Neuronal stem cell (in vitro differentiated cells): ENCODE measurements at regions not wholly inside any gene's neighbourhood (a gene's known extent, or its start where the extent isn't known, plus 50 kb on each side); places are given as distances from the start of the nearest gene placed in this dataset.
"Not testable (repeated sequence)": the region's sequence is repeated elsewhere in the genome, so short reads cannot be mapped to it uniquely, and the experiment has no call there.

Experiments used
- DNase-seq: peaks from one replicate; pipeline ENCODE4 v3.0.0-alpha.2; 2013; ENCODE audit warnings: low spot score
- H2AFZ ChIP-seq: one replicate; pipeline ENCODE4 v1.6.1; 2013; ENCODE audit warnings: mild to moderate bottlenecking, low read length, inconsistent platforms
- H2AK5ac ChIP-seq: 2 replicates; pipeline ENCODE4 v1.6.1; 2013; ENCODE audit warnings: low read depth, mild to moderate bottlenecking, inconsistent platforms, low read length, moderate library complexity, mixed read lengths
- H2BK120ac ChIP-seq: 2 replicates; pipeline ENCODE4 v1.6.1; 2013; ENCODE audit warnings: low read depth, mild to moderate bottlenecking, inconsistent platforms, low read length, moderate library complexity, mixed read lengths
- H2BK12ac ChIP-seq: one replicate; pipeline ENCODE4 v1.6.1; 2013; ENCODE audit warnings: low read length, inconsistent platforms
- H2BK15ac ChIP-seq: 2 replicates; pipeline ENCODE4 v1.6.1; 2013; ENCODE audit warnings: mild to moderate bottlenecking, low read length, inconsistent platforms, mixed read lengths
- H2BK5ac ChIP-seq: one replicate; pipeline ENCODE4 v1.6.1; 2013; ENCODE audit warnings: inconsistent platforms, mild to moderate bottlenecking, low read length, moderate library complexity
- H3K14ac ChIP-seq: one replicate; pipeline ENCODE4 v1.6.1; 2013; ENCODE audit warnings: low read length, inconsistent platforms
- H3K18ac ChIP-seq: 2 replicates; pipeline ENCODE4 v1.6.1; 2013; ENCODE audit warnings: low read length, inconsistent platforms
- H3K23ac ChIP-seq: 2 replicates; pipeline ENCODE4 v1.6.1; 2013; ENCODE audit warnings: low read depth, mild to moderate bottlenecking, mixed read lengths, low read length, inconsistent platforms; ENCODE audit not compliant: poor library complexity
- H3K27ac ChIP-seq: replicated peaks from 3 replicates; pipeline ENCODE4 v1.5.1; 2013; ENCODE audit warnings: low read length, inconsistent platforms
- H3K27me3 ChIP-seq, 3 experiments: 2 replicates each; pipeline ENCODE4 v1.6.1; 2013; ENCODE audit warnings: low read length in 3 of 3, mild to moderate bottlenecking in 2 of 3, inconsistent platforms in 1 of 3, low read depth in 1 of 3, mixed read lengths in 1 of 3, moderate library complexity in 1 of 3; ENCODE audit not compliant: control insufficient read depth in 3 of 3, insufficient read depth in 3 of 3
- H3K36me3 ChIP-seq, 2 donors: replicated peaks in 1 of 2; 2 replicates each; pipeline ENCODE4 v1.6.1; 2013; ENCODE audit warnings: low read length in 2 of 2; ENCODE audit not compliant: control insufficient read depth in 2 of 2, insufficient read depth in 2 of 2
- H3K4ac ChIP-seq: 2 replicates; pipeline ENCODE4 v1.6.1; 2013; ENCODE audit warnings: inconsistent platforms, mild to moderate bottlenecking, low read length, moderate library complexity
- H3K4me1 ChIP-seq, 2 donors: 1 replicate in 1 of 2; 2 replicates in 1 of 2; pipeline ENCODE4 v1.6.1; 2013; ENCODE audit warnings: low read length in 2 of 2, low read depth in 1 of 2; ENCODE audit not compliant: control insufficient read depth in 2 of 2, insufficient read depth in 1 of 2
- H3K4me2 ChIP-seq: one replicate; pipeline ENCODE4 v1.6.1; 2013; ENCODE audit warnings: mild to moderate bottlenecking, low read length, inconsistent platforms; ENCODE audit not compliant: insufficient read depth, poor library complexity, severe bottlenecking
- H3K4me3 ChIP-seq, 2 donors: 2 replicates each; pipeline ENCODE4 v1.5.1; 2013; ENCODE audit warnings: low read length in 2 of 2, mild to moderate bottlenecking in 2 of 2, inconsistent platforms in 1 of 2, moderate library complexity in 1 of 2
- H3K79me1 ChIP-seq: one replicate; pipeline ENCODE4 v1.6.1; 2013; ENCODE audit warnings: low read depth, mild to moderate bottlenecking, inconsistent platforms, low read length, moderate library complexity
- H3K9ac ChIP-seq: one replicate; pipeline ENCODE4 v1.6.1; 2013; ENCODE audit warnings: mild to moderate bottlenecking, low read depth, low read length, inconsistent platforms; ENCODE audit not compliant: poor library complexity
- H3K9me3 ChIP-seq, 2 donors: replicated peaks in 1 of 2; 2 replicates each; pipeline versions ENCODE3 to v1.6.1; 2013; ENCODE audit warnings: low read length in 2 of 2, mild to moderate bottlenecking in 2 of 2, inconsistent platforms in 1 of 2, low read depth in 1 of 2, mixed read lengths in 1 of 2, moderate library complexity in 1 of 2; ENCODE audit not compliant: control insufficient read depth in 2 of 2, insufficient read depth in 1 of 2
- H4K8ac ChIP-seq: one replicate; pipeline ENCODE4 v1.6.1; 2013; ENCODE audit warnings: low read depth, mild to moderate bottlenecking, inconsistent platforms, low read length, moderate library complexity
- H4K91ac ChIP-seq: one replicate; pipeline ENCODE4 v1.6.1; 2013; ENCODE audit warnings: low read length, low read depth, mild to moderate bottlenecking, inconsistent platforms; ENCODE audit not compliant: poor library complexity
- WGBS, 2 donors: extraction: QIAGEN DNeasy Blood & Tissue Kit; methylation state at CpG; one replicate each; pipeline ENCODE4 v1.1.7; 2013; ENCODE audit warnings: missing lambda C conversion rate in 2 of 2, mixed read lengths in 1 of 2; ENCODE audit not compliant: insufficient read length in 2 of 2, insufficient replicate concordance in 1 of 2; ENCODE audit errors: extremely low coverage in 2 of 2; 5-methylcytosine and 5-hydroxymethylcytosine counted together

DNA sequence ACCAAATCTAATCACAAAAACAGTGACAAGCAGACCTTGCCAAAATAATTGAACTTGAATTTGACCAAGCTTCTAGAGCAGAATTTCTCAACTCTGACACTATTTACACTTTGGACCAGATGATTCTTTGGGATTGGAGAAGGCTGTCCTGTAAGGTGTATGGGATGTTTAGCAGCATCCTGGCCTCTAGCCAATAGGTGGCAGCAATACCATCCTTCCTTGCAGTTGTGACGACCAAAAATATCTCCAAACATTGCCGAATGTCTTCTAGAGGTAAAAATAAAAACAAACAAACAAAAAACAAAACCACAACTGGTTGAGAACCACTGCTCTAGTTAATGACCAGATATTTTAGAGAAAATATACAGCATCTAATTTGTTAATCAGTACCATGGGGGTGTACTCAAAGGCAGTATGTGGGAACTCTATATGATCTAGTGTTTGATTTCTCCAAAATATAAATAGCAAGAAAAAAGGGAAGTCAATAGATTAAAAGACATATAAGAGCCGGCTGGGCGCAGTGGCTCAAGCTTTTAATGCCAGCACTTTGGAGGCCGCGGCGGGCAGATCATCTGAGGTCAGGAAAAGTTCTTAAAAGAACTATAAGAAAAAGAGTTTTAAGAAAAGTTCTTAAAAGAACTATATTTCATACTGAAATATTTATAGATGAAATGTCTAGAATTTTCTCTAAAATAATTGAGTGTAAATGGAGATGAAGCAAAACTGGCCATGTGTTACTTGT, 60.9 kb upstream of the ZNF527 start:
- Histone ChIP-seq H2AK5ac (no peak overlapping the region), H3K4me3 (no peak overlapping the region), H3K9me3 (peaks cover 18 to 26% of the 10 kb centered on the region in 2 donors), H2BK120ac (no peak overlapping the region), H4K8ac (no peak overlapping the region), H3K4me1 (peaks cover 0 to 7% of the 10 kb centered on the region in 2 donors), H2BK5ac (no peak overlapping the region), H3K23ac (no peak overlapping the region), H4K91ac (no peak overlapping the region), H3K27me3 (no peaks in the 10 kb centered on the region), H2BK15ac (no peak overlapping the region), H3K4ac (no peak overlapping the region), H3K14ac (no peak overlapping the region), H3K27ac (no peak overlapping the region), H3K18ac (no peak overlapping the region), H3K79me1 (no peaks in the 10 kb centered on the region), H2AFZ (no peak overlapping the region), H2BK12ac (no peak overlapping the region), H3K9ac (no peak overlapping the region), H3K4me2 (no peak overlapping the region), H3K36me3 (no peaks in the 10 kb centered on the region)
- WGBS, 2 donors: no CpG with 5 or more reads among the region's 7 CpGs
- no peak for DNase-seq

GRCh38 chr19:37312531-37313334, 58.2 kb upstream of the ZNF527 start:
- no CpG with 5 or more reads among the region's 37 CpGs for WGBS, 2 donors
- not testable (repeated sequence) for H3K18ac ChIP-seq, H4K8ac ChIP-seq, H2BK15ac ChIP-seq, H2BK120ac ChIP-seq, H2BK12ac ChIP-seq, H3K23ac ChIP-seq, H3K79me1 ChIP-seq, H3K27me3 ChIP-seq, H2BK5ac ChIP-seq, H2AK5ac ChIP-seq, H3K4ac ChIP-seq, H3K9ac ChIP-seq, H3K4me1 ChIP-seq, H3K36me3 ChIP-seq, H4K91ac ChIP-seq, H3K14ac ChIP-seq
- H2AFZ ChIP-seq: peak overlapping the region; percentile 95
- H3K4me2 ChIP-seq: peak overlapping the region; percentile 73
- peaks cover 5 to 22% of the 10 kb centered on the region in 2 donors for H3K9me3 ChIP-seq
- peak overlapping the region; percentile 52 to 68 for H3K4me3 ChIP-seq
- DNase-seq: peak; percentile 71
- H3K27ac ChIP-seq: peak overlapping the region; percentile 84

DNA sequence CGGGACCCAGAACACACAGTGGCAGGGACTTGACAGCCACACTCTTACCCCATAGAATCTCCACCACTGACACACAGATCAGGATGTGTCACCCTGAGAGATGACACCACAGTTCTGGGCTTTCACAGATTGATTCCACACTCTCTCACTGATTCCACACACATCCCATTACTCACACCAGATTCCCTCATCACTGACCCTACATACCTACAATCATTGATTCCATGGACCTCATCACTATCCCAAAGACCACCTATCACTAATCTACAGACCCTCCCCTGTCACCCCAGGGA, 57.6 kb upstream of the ZNF527 start:
- DNase-seq: no peak
- H3K18ac ChIP-seq: no peak overlapping the region
- no peaks in the 10 kb centered on the region for H3K27me3 ChIP-seq
- no peak overlapping the region for H2BK15ac ChIP-seq
- no peak overlapping the region for H2BK5ac ChIP-seq
- H2AK5ac ChIP-seq: no peak overlapping the region
- no peak overlapping the region for H3K23ac ChIP-seq
- H3K79me1 ChIP-seq: peaks cover 3% of the 10 kb centered on the region
- H3K4me2 ChIP-seq: no peak overlapping the region
- H2BK120ac ChIP-seq: no peak overlapping the region
- H3K4ac ChIP-seq: no peak overlapping the region
- H3K27ac ChIP-seq: no peak overlapping the region
- H2BK12ac ChIP-seq: no peak overlapping the region
- peak overlapping the region; percentile 95 for H2AFZ ChIP-seq
- no peak overlapping the region for H4K91ac ChIP-seq
- H3K14ac ChIP-seq: no peak overlapping the region
- H4K8ac ChIP-seq: no peak overlapping the region
- H3K4me3 ChIP-seq: peak overlapping the region in 1 of 2 donors; percentile 38
- peaks cover 0 to 7% of the 10 kb centered on the region in 2 donors for H3K4me1 ChIP-seq
- WGBS, 2 donors: no CpG with 5 or more reads among the region's 1 CpG
- no peak overlapping the region for H3K9ac ChIP-seq
- peaks cover 3 to 22% of the 10 kb centered on the region in 2 donors for H3K9me3 ChIP-seq
- H3K36me3 ChIP-seq: no peaks in the 10 kb centered on the region
